ENCODE measurements at regions not wholly inside any gene's neighbourhood (a gene's known extent, or its start where the extent isn't known, plus 50 kb on each side); places are given as distances from the start of the nearest gene placed in this dataset.

DNA sequence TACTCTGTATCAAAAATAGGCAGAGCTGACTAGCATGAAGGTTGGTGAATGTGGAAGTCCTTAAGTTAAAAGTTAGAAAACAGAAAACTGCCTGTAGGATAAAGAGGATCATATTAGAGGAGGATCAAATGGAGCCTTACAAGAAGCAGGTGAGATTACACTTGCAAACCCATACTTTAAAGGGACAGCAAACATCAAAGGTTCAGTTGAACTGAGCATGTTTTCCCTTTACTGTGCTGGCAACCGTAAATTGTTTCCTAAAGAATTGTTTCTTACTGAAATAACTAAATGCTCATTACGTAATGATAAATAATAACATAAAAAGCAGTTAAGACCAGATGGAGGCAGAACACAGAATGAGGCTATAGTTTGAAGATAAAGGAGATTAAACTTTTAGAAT, 465.3 kb upstream of the FTMT start:
- H3K4me3 ChIP-seq (ENCODE audit: extremely low read depth, insufficient read depth, low read length, poor library complexity, severe bottlenecking), result no peak overlapping the region
- H3K36me3 ChIP-seq (ENCODE audit: control insufficient read depth, insufficient read depth, low read length), result no peaks in the 10 kb centered on the region
- no peak overlapping the region for H3K27ac ChIP-seq (ENCODE audit: low read depth, low read length, severe bottlenecking)
- no peaks in the 10 kb centered on the region for H3K4me1 ChIP-seq (ENCODE audit: control insufficient read depth, insufficient read depth, low read length, poor library complexity, severe bottlenecking)
- no CpG with 5 or more reads among the region's 2 CpGs for WGBS, 2 experiments (ENCODE audit: insufficient coverage in 2 of 2)
- H3K9me3 ChIP-seq (ENCODE audit: control insufficient read depth, low read length), result no peaks in the 10 kb centered on the region

- H3K27ac ChIP-seq (ENCODE audit: low read depth, low read length, severe bottlenecking), result no peak overlapping the region
- no peak overlapping the region for H3K4me3 ChIP-seq (ENCODE audit: extremely low read depth, insufficient read depth, low read length, poor library complexity, severe bottlenecking)
- H3K4me1 ChIP-seq (ENCODE audit: control insufficient read depth, insufficient read depth, low read length, poor library complexity, severe bottlenecking), result no peaks in the 10 kb centered on the region
- no peaks in the 10 kb centered on the region for H3K9me3 ChIP-seq (ENCODE audit: control insufficient read depth, low read length)
- no peaks in the 10 kb centered on the region for H3K36me3 ChIP-seq (ENCODE audit: control insufficient read depth, insufficient read depth, low read length)
Observed at GRCh38 chr5:121396716-121397115, 455.0 kb upstream of the FTMT start.

DNA sequence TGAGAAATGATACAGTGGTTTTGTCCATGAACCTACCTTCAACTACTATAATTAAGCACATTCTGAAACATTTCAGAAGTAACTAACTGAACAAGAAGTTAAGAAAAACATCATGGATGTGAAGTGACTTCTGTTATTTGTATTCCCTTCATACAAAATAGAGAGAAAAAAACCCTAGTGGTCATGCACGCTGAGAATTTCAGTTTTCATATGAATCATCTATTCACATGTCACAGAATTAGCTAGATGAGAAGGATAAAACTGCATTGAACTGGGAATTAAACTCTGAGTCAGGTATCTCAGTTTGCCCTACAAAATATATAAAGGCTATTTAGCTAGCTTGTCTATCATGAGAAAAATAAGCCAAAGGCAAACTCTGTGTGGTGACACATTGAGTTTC, 451.8 kb upstream of the FTMT start:
- Histone ChIP-seq H3K27ac (ENCODE audit: low read depth, low read length, severe bottlenecking) (no peak overlapping the region), H3K4me3 (ENCODE audit: extremely low read depth, insufficient read depth, low read length, poor library complexity, severe bottlenecking) (no peak overlapping the region), H3K9me3 (ENCODE audit: control insufficient read depth, low read length) (no peaks in the 10 kb centered on the region), H3K36me3 (ENCODE audit: control insufficient read depth, insufficient read depth, low read length) (no peaks in the 10 kb centered on the region), H3K4me1 (ENCODE audit: control insufficient read depth, insufficient read depth, low read length, poor library complexity, severe bottlenecking) (no peaks in the 10 kb centered on the region)
- WGBS, 2 experiments (ENCODE audit: insufficient coverage in 2 of 2), result no CpG with 5 or more reads among the region's 1 CpG

- no peak overlapping the region for H3K27ac ChIP-seq (ENCODE audit: low read depth, low read length, severe bottlenecking)
- no peaks in the 10 kb centered on the region for H3K9me3 ChIP-seq (ENCODE audit: control insufficient read depth, low read length)
- H3K36me3 ChIP-seq (ENCODE audit: control insufficient read depth, insufficient read depth, low read length), result no peaks in the 10 kb centered on the region
- WGBS, 2 experiments (ENCODE audit: insufficient coverage in 2 of 2), result 100% methylated on average over 1 of the region's 1 CpG; no CpG with 5 or more reads in 1 of the 2 experiments
- H3K4me1 ChIP-seq (ENCODE audit: control insufficient read depth, insufficient read depth, low read length, poor library complexity, severe bottlenecking), result no peaks in the 10 kb centered on the region
- H3K4me3 ChIP-seq (ENCODE audit: extremely low read depth, insufficient read depth, low read length, poor library complexity, severe bottlenecking), result no peak overlapping the region
Observed at GRCh38 chr5:121408778-121409177, 442.9 kb upstream of the FTMT start.

DNA sequence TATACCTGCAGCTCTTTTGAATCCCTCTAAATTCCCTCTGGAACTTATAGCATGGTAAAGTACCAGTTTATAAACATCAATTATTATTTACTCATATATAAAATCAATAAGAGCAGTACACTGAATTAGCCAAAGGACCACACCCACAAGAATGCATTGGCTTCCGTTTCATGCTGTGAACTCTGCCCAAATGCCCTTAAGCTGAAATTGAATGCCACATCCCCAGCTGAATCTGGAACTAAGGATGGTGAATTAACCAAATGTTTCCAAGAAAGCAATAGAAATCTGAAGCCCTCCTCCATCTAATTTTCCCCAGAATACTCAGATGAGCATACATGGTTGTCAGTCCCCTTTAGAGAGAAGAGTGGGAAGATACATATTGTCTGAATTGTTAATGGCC, 436.4 kb upstream of the FTMT start:
- no CpG with 5 or more reads among the region's 1 CpG for WGBS, 2 experiments (ENCODE audit: insufficient coverage in 2 of 2)
- H3K4me3 ChIP-seq (ENCODE audit: extremely low read depth, insufficient read depth, low read length, poor library complexity, severe bottlenecking), result no peak overlapping the region
- no peaks in the 10 kb centered on the region for H3K4me1 ChIP-seq (ENCODE audit: control insufficient read depth, insufficient read depth, low read length, poor library complexity, severe bottlenecking)
- H3K27ac ChIP-seq (ENCODE audit: low read depth, low read length, severe bottlenecking), result no peak overlapping the region
- H3K36me3 ChIP-seq (ENCODE audit: control insufficient read depth, insufficient read depth, low read length), result no peaks in the 10 kb centered on the region
- no peaks in the 10 kb centered on the region for H3K9me3 ChIP-seq (ENCODE audit: control insufficient read depth, low read length)

DNA sequence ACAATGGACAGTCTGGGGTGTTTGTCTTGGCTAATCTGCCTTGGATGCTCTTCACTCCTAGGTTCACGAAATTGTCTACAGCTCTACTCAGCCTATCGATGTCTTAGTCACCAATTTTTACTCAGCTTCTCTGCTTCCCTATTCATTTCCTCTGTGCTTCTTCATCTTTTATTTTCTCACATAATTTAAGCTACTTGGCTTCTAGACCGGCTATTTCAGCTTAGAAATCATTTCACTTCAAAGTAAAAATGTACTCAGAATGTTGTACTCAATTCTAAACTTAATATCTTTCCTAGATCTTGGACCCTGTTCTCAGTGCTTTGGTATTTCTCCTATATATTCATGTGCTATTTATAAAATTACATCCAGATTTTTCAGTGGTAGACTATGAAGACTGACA, 430.0 kb upstream of the FTMT start:
- Histone ChIP-seq H3K4me1 (ENCODE audit: control insufficient read depth, insufficient read depth, low read length, poor library complexity, severe bottlenecking) (no peaks in the 10 kb centered on the region), H3K27ac (ENCODE audit: low read depth, low read length, severe bottlenecking) (no peak overlapping the region)
- 89 to 92% methylated on average over 2 to 3 of the region's 3 CpGs for WGBS, 2 experiments (ENCODE audit: insufficient coverage in 2 of 2)

GRCh38 chr5:121424976-121425375, 426.7 kb upstream of the FTMT start:
- no peak overlapping the region for H3K4me3 ChIP-seq (ENCODE audit: extremely low read depth, insufficient read depth, low read length, poor library complexity, severe bottlenecking)
- H3K9me3 ChIP-seq (ENCODE audit: control insufficient read depth, low read length), result no peaks in the 10 kb centered on the region
- 100% methylated on average over 1 to 2 of the region's 2 CpGs for WGBS, 2 experiments (ENCODE audit: insufficient coverage in 2 of 2)
- H3K36me3 ChIP-seq (ENCODE audit: control insufficient read depth, insufficient read depth, low read length), result no peaks in the 10 kb centered on the region
- H3K27ac ChIP-seq (ENCODE audit: low read depth, low read length, severe bottlenecking), result no peak overlapping the region
- no peaks in the 10 kb centered on the region for H3K4me1 ChIP-seq (ENCODE audit: control insufficient read depth, insufficient read depth, low read length, poor library complexity, severe bottlenecking)

More for the DNA sequence above, 430.0 kb upstream of the FTMT start:
- Histone ChIP-seq H3K4me3 (ENCODE audit: extremely low read depth, insufficient read depth, low read length, poor library complexity, severe bottlenecking) (no peak overlapping the region), H3K9me3 (ENCODE audit: control insufficient read depth, low read length) (no peaks in the 10 kb centered on the region), H3K36me3 (ENCODE audit: control insufficient read depth, insufficient read depth, low read length) (no peaks in the 10 kb centered on the region)

GRCh38 chr5:121426153-121426552, 425.5 kb upstream of the FTMT start:
- Histone ChIP-seq H3K4me3 (ENCODE audit: extremely low read depth, insufficient read depth, low read length, poor library complexity, severe bottlenecking) (no peak overlapping the region), H3K4me1 (ENCODE audit: control insufficient read depth, insufficient read depth, low read length, poor library complexity, severe bottlenecking) (no peaks in the 10 kb centered on the region), H3K27ac (ENCODE audit: low read depth, low read length, severe bottlenecking) (no peak overlapping the region), H3K36me3 (ENCODE audit: control insufficient read depth, insufficient read depth, low read length) (no peaks in the 10 kb centered on the region), H3K9me3 (ENCODE audit: control insufficient read depth, low read length) (no peaks in the 10 kb centered on the region)
- WGBS, 2 experiments (ENCODE audit: insufficient coverage in 2 of 2), result 85 to 100% methylated on average over 2 to 4 of the region's 4 CpGs

GRCh38 chr5:121429761-121430160, 421.9 kb upstream of the FTMT start:
- no peak overlapping the region for H3K4me3 ChIP-seq (ENCODE audit: extremely low read depth, insufficient read depth, low read length, poor library complexity, severe bottlenecking)
- no peaks in the 10 kb centered on the region for H3K36me3 ChIP-seq (ENCODE audit: control insufficient read depth, insufficient read depth, low read length)
- no peaks in the 10 kb centered on the region for H3K9me3 ChIP-seq (ENCODE audit: control insufficient read depth, low read length)
- no peaks in the 10 kb centered on the region for H3K4me1 ChIP-seq (ENCODE audit: control insufficient read depth, insufficient read depth, low read length, poor library complexity, severe bottlenecking)
- no CpG with 5 or more reads among the region's 1 CpG for WGBS, 2 experiments (ENCODE audit: insufficient coverage in 2 of 2)
- H3K27ac ChIP-seq (ENCODE audit: low read depth, low read length, severe bottlenecking), result no peak overlapping the region

GRCh38 chr5:121430538-121430937, 421.1 kb upstream of the FTMT start:
- no peak overlapping the region for H3K27ac ChIP-seq (ENCODE audit: low read depth, low read length, severe bottlenecking)
- H3K4me3 ChIP-seq (ENCODE audit: extremely low read depth, insufficient read depth, low read length, poor library complexity, severe bottlenecking), result no peak overlapping the region
- 40% methylated on average over 1 of the region's 4 CpGs; no CpG with 5 or more reads in 1 of the 2 experiments for WGBS, 2 experiments (ENCODE audit: insufficient coverage in 2 of 2)
- H3K4me1 ChIP-seq (ENCODE audit: control insufficient read depth, insufficient read depth, low read length, poor library complexity, severe bottlenecking), result no peaks in the 10 kb centered on the region
- no peaks in the 10 kb centered on the region for H3K9me3 ChIP-seq (ENCODE audit: control insufficient read depth, low read length)
- no peaks in the 10 kb centered on the region for H3K36me3 ChIP-seq (ENCODE audit: control insufficient read depth, insufficient read depth, low read length)

- H3K4me3 ChIP-seq (ENCODE audit: extremely low read depth, insufficient read depth, low read length, poor library complexity, severe bottlenecking), result no peak overlapping the region
- no peaks in the 10 kb centered on the region for H3K36me3 ChIP-seq (ENCODE audit: control insufficient read depth, insufficient read depth, low read length)
- no peaks in the 10 kb centered on the region for H3K4me1 ChIP-seq (ENCODE audit: control insufficient read depth, insufficient read depth, low read length, poor library complexity, severe bottlenecking)
- H3K9me3 ChIP-seq (ENCODE audit: control insufficient read depth, low read length), result no peaks in the 10 kb centered on the region
- WGBS, 2 experiments (ENCODE audit: insufficient coverage in 2 of 2), result 81% methylated on average over 2 of the region's 2 CpGs; no CpG with 5 or more reads in 1 of the 2 experiments
- H3K27ac ChIP-seq (ENCODE audit: low read depth, low read length, severe bottlenecking), result no peak overlapping the region
Observed at GRCh38 chr5:121445511-121445910, 406.2 kb upstream of the FTMT start.
